ENCODE measurements at regions not wholly inside any gene's neighbourhood (a gene's known extent, or its start where the extent isn't known, plus 50 kb on each side); places are given as distances from the start of the nearest gene placed in this dataset.
"Not testable (repeated sequence)": the region's sequence is repeated elsewhere in the genome, so short reads cannot be mapped to it uniquely, and the experiment has no call there.

DNA sequence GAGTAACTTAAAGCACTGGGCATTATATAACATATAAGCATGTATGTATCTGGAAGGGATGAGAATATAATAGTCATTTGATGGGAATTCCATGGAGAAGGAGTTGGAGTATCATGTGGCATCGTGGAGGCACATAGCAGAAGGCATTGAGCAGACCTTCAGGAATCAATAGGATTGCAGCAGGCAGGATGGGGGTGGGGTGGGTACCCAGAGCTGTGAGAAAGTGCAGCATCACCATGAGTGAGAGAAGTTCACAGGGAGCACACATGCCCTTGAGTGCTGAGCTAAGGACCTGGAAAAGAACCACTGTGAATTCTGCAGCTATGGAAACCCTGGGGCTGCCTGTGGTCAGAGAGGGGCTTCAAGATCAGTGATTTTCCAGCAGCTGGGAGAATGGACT lies 57.3 kb downstream of the MED10 start:
- no peak for DNase-seq

- DNase-seq = no peak
Measured at GRCh38 chr5:6319116-6319515, 59.2 kb downstream of the MED10 start.

- DNase-seq = no peak
Measured at GRCh38 chr5:6317116-6317798, 61.1 kb downstream of the MED10 start.

DNA sequence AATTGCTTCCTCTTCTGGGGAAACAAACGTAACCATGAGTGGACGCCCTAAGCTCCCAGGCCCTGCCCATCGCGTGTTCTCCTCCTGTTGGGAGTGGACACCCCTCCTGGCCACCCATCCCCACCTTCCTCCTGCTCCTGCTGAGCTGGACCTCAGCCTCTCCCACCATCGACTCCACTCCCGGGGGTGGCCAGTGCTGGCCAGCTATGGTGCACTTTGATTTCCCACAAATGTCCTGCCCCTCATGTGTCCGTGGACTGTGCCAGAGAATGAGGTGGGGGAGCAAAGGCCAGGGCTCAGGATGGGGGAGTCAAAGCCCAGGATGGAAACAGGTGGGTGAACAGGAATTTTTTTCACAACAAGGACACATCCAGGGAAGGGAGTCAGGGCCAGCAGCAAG lies 62.8 kb downstream of the MED10 start:
- no peak for DNase-seq

GRCh38 chr5:6311568-6312501 lies 66.5 kb downstream of the MED10 start:
- no peak for DNase-seq

- no peak for DNase-seq
Measured at GRCh38 chr5:6309949-6310348, 68.4 kb downstream of the MED10 start.

- DNase-seq = no peak
Measured at GRCh38 chr5:6308683-6309082, 69.7 kb downstream of the MED10 start.

GRCh38 chr5:6307304-6307703 lies 71.0 kb downstream of the MED10 start:
- DNase-seq = no peak

GRCh38 chr5:6305853-6306252 lies 72.5 kb downstream of the MED10 start:
- no peak for DNase-seq

- no peak for DNase-seq
Measured at GRCh38 chr5:6302684-6303083, 75.7 kb downstream of the MED10 start.

DNA sequence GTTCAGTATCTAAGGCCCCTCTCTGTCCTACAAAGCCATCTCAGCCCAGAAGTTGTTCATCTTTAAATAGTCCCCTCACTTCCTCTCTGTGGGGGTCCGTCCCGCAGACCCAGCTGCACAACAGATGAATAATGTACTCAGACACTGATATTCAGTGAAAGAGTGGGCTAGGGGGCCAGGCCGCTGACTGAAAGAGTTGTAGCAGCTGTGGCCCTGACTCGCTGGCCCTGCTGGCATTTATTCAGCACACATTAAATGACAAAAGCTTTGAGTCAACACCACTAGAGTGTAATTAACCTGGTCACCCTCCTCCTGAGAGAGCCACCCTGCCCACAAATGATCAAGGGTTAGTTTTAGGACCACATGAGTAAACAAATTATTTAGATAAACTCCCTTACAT lies 76.3 kb downstream of the MED10 start:
- DNase-seq = no peak

- DNase-seq = no peak
Measured at GRCh38 chr5:6296524-6296923, 81.8 kb downstream of the MED10 start.

DNA sequence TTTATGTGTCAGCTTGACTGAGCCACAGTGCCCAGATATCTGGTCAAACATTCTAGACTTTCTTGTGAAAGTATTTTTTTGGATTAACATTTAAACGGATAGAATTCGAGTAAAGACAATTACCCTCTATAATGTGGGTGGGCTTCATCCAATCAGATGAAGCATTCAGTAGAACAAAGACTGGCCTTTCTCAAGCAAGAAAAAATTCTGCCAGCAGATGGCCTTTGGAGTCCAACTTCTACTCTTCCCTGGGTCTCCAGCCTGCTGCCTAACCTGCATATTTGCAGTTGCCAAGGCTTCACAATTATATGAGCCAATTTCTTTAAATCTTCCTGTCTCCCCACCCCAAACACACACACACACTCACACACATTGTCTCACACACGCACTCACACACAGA lies 86.4 kb downstream of the MED10 start:
- DNase-seq = no peak

GRCh38 chr5:6289239-6289638 lies 89.1 kb downstream of the MED10 start:
- DNase-seq = no peak

- no peak for DNase-seq
Measured at GRCh38 chr5:6287176-6287575, 91.2 kb downstream of the MED10 start.

- no peak for DNase-seq
Measured at GRCh38 chr5:6286404-6286803, 91.9 kb downstream of the MED10 start.

- not testable (repeated sequence) for DNase-seq
Measured at GRCh38 chr5:6284491-6284890, 93.9 kb downstream of the MED10 start.

GRCh38 chr5:6282352-6282751 lies 96.0 kb downstream of the MED10 start:
- DNase-seq = no peak

DNA sequence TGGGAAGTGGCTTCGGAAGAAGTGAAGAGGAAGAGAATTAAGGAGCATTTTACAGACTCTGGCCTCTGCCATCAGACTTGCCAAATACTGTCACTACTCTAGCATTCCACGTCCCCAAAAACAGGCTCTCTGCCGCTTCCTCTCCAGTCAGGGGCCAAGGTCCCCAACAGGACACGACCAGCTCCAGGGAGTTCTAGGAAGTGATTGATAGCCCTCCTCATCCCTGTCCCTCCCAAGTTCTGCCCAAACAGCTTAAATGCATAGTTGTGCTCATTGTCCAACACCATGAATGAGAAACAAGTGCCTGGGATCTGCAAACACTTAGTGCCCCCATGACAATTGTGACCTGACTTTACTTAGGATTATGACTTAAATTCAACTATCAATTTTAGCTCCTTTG lies 96.5 kb downstream of the MED10 start:
- no peak for DNase-seq

GRCh38 chr5:6280425-6281100 lies 97.8 kb downstream of the MED10 start:
- no peak for DNase-seq

DNA sequence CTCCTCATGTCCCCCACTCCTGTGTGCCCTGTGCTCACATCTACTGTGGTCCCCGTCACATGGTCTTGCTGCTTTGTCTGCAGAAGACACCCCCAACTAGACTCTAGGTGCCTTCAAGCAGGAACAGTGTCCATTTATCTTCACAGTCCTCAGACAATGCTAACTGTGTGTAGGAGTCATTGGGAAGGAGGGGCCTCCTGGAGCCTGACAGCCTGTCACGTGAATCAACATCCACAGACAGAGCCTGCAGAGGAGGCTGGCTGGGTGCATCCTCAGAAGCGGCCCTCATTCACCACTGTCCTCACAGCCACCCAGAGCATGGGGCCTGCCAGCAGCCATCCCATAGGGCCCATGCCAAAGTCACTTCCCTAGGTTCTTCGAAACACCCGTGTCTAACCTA lies 98.7 kb downstream of the MED10 start:
- no peak for DNase-seq

- no peak for DNase-seq
Measured at GRCh38 chr5:6274846-6275543, 103.4 kb downstream of the MED10 start.

DNA sequence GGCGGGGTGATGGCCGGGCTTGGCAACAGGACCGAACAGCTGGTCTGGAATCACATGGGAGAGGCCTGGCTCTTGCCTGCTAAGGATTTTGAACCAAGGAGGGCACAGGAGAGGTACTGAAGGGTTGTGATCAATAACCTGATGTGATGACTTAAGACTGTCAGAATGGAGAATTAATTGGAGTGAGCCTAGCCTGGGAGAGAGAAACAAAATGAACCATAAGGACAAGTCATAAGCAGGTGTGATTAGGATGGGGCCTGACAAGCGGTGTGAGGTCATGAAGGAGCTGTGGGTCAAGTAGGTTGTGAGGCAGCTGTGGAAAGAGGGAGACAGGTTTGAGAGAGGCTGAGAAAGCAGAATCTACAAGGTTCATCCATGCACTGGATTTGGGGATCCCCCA lies 104.6 kb downstream of the MED10 start:
- DNase-seq = no peak
